ENCODE measurements at regions not wholly inside any gene's neighbourhood (a gene's known extent, or its start where the extent isn't known, plus 50 kb on each side); places are given as distances from the start of the nearest gene placed in this dataset.

- no peaks in the 10 kb centered on the region for H3K36me3 ChIP-seq
- H3K27me3 ChIP-seq: no peaks in the 10 kb centered on the region
- no peak overlapping the region for H3K4me3 ChIP-seq
- H3K9me3 ChIP-seq: no peaks in the 10 kb centered on the region
- no peak for DNase-seq
Observed at GRCh38 chr2:57884281-57884680, 162.3 kb upstream of the VRK2 start.

DNA sequence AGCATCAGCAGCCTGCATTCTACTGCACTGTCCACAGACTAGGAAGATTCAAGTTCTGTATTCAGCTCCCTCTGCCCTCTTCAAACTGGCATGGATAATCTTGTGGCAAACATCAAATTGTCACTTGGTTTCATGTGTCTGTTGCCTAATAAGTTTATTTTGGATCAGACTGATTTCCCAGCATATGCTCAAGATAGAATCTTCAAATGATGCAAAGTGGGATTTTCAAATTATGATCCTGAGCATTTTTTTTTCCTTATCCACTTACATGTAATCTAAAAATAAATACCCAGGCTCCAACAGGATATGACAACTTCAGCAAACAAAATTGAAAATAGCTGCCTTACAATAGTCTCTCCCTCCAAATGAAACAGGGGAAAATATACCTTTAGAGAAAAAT lies 160.9 kb upstream of the VRK2 start:
- DNase-seq: no peak
- no peaks in the 10 kb centered on the region for H3K36me3 ChIP-seq
- H3K9me3 ChIP-seq: no peaks in the 10 kb centered on the region
- no peak overlapping the region for H3K4me3 ChIP-seq
- H3K27me3 ChIP-seq: no peaks in the 10 kb centered on the region

DNA sequence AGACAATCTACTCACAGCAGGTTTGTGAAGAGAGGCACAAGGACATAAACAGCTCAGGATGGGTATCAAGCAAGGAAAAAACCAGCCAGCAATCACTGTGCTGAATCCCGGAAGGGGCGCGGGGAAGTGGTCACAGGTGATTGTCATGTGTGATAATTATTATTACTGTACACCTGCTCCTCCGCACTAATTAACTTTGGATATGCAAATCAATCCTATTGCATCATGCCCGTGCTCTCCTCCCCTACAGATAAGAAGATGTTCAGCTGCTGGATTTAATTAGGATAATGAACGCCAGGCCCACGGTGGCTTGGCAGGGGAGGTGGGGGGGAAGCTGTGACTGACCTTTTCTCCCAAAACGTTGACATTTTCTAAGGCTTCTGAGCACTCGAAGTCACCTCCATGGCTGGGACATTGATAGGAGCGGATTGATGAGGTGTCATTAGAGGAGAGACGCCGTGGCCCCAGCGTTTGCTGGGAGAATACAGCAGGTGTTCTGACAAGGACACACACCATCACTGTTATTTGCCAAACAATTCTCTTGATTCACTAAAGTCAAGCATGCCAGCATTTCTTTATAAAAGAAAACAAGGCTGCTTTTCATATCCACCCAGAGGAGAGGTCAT lies 160.3 kb upstream of the VRK2 start:
- H3K4me3 ChIP-seq: no peak overlapping the region
- no peaks in the 10 kb centered on the region for H3K9me3 ChIP-seq
- DNase-seq: no peak
- no peaks in the 10 kb centered on the region for H3K36me3 ChIP-seq
- no peaks in the 10 kb centered on the region for H3K27me3 ChIP-seq

GRCh38 chr2:57888463-57888862 lies 158.1 kb upstream of the VRK2 start:
- Histone ChIP-seq H3K36me3 (no peaks in the 10 kb centered on the region), H3K9me3 (no peaks in the 10 kb centered on the region), H3K4me3 (no peak overlapping the region), H3K27me3 (no peaks in the 10 kb centered on the region)
- DNase-seq: no peak

DNA sequence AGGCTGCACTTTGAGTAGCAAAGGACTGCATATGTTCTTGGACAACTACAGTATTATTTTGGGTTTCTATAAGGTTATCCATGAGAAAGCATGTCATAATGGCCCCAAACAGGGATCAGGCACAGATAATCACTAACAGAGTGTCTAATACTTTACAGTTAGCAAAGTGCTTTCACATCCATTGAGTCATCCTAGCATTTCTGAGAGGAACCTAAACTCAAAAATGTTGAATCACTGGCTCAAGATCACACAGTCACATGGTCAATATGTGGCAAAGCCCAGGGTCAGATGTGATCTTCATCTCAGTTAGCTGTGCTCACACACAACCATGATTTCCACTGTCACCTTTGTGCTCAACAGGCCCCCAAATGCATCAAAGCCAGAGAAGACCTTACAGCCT lies 156.1 kb upstream of the VRK2 start:
- Histone ChIP-seq H3K36me3 (no peaks in the 10 kb centered on the region), H3K9me3 (no peaks in the 10 kb centered on the region), H3K27me3 (no peaks in the 10 kb centered on the region), H3K4me3 (no peak overlapping the region)
- no peak for DNase-seq

GRCh38 chr2:57891086-57891712 lies 155.4 kb upstream of the VRK2 start:
- no peaks in the 10 kb centered on the region for H3K9me3 ChIP-seq
- H3K36me3 ChIP-seq: no peaks in the 10 kb centered on the region
- no peaks in the 10 kb centered on the region for H3K27me3 ChIP-seq
- H3K4me3 ChIP-seq: no peak overlapping the region
- no peak for DNase-seq

DNA sequence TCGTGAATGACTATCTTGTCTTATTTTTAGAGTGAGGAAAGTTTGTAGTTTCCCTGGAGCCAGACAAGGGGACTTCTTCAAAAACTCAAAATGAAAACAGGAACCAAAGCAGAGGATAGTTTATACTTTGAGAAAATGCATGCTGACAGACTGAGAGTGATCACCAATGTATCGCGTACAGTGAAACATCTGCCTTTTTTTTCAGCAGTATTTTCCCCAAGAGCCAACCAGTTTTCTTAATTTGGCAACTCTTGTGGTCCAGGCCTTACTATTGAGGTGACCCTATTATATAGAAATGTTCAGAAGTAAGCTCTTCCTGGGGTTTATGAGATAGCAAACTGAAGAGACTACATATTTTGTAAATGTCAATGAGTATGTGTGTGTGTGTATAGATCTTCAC lies 153.7 kb upstream of the VRK2 start:
- DNase-seq: no peak
- no peak overlapping the region for H3K4me3 ChIP-seq
- H3K36me3 ChIP-seq: no peaks in the 10 kb centered on the region
- no peaks in the 10 kb centered on the region for H3K27me3 ChIP-seq
- H3K9me3 ChIP-seq: no peaks in the 10 kb centered on the region

- H3K27me3 ChIP-seq: no peaks in the 10 kb centered on the region
- no peak for DNase-seq
- no peaks in the 10 kb centered on the region for H3K36me3 ChIP-seq
- H3K9me3 ChIP-seq: no peaks in the 10 kb centered on the region
- no peak overlapping the region for H3K4me3 ChIP-seq
Observed at GRCh38 chr2:57893347-57893746, 153.3 kb upstream of the VRK2 start.

DNA sequence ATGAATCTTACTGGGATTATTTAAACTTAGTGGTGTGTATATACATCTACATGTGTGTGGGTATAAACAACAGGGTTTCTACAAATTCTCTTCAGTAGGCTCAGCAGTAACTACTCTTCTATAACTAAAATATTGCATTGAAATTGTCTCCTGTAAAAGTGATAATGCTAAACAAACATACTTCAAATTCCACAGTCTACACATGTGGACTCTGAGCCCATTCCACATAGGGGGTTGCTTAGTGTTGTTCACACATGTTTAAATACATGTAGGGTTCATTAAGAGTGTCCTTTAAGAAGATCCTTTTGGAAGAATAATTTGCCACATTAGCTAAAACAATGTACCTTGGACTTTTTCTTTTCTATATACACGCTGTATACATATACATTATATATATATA lies 152.8 kb upstream of the VRK2 start:
- Histone ChIP-seq H3K36me3 (no peaks in the 10 kb centered on the region), H3K27me3 (no peaks in the 10 kb centered on the region), H3K9me3 (no peaks in the 10 kb centered on the region), H3K4me3 (no peak overlapping the region)
- no peak for DNase-seq

DNA sequence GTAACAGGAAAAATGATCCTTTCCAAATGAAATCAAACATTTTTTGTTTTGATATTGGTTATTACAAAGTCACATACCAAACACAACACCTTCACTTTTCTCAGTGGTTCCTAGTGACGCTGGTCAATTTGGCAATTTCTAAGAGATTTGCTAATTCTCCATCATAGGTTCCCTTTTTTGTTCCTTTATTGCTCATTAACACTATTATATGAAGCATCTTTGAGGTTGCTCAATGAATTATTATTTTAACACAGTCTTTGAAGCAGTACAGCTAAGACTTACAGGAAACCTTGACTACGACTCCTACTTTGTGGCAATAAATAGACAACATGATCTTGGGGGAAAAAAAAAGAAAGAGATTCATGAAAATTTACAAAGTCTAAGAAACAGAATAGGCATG lies 152.2 kb upstream of the VRK2 start:
- Histone ChIP-seq H3K9me3 (no peaks in the 10 kb centered on the region), H3K27me3 (no peaks in the 10 kb centered on the region), H3K36me3 (no peaks in the 10 kb centered on the region), H3K4me3 (no peak overlapping the region)
- no peak for DNase-seq

GRCh38 chr2:57897920-57898319 lies 148.7 kb upstream of the VRK2 start:
- Histone ChIP-seq H3K4me3 (no peak overlapping the region), H3K36me3 (no peaks in the 10 kb centered on the region), H3K27me3 (no peaks in the 10 kb centered on the region), H3K9me3 (no peaks in the 10 kb centered on the region)
- DNase-seq: no peak

- Histone ChIP-seq H3K4me3 (no peak overlapping the region), H3K27me3 (no peaks in the 10 kb centered on the region), H3K36me3 (no peaks in the 10 kb centered on the region), H3K9me3 (no peaks in the 10 kb centered on the region)
- no peak for DNase-seq
Observed at GRCh38 chr2:57899898-57900297, 146.7 kb upstream of the VRK2 start.

GRCh38 chr2:57902578-57902977 lies 144.0 kb upstream of the VRK2 start:
- no peak overlapping the region for H3K4me3 ChIP-seq
- DNase-seq: no peak
- no peaks in the 10 kb centered on the region for H3K27me3 ChIP-seq
- no peaks in the 10 kb centered on the region for H3K9me3 ChIP-seq
- no peaks in the 10 kb centered on the region for H3K36me3 ChIP-seq

DNA sequence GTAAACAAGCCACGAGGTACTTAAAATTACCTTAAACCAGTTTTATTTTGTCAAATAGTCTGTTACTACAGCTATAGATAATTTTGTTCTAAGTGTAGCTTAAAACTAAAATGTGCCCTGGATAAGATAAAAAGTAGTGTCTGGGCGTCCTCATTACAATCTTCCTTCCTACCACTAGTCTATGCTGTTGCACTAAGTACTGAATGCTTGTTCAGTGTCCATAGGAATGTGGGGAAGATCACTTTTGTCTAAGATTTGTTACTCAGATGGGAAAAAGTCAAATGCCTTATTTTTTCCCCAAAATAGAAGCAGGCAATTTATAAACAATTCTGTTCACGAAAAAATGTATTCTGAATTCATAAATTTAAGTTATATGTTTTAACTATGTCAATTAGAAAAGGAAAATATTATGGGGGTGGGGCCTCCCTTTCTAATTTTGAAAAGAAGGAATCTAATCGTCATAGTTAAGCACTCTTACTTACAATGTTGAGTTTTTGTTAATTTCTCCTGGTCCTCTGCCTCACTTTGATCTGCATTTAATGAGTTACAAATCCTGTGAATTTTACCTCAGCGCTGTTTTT lies 140.4 kb upstream of the VRK2 start:
- no peak overlapping the region for H3K4me3 ChIP-seq
- no peaks in the 10 kb centered on the region for H3K36me3 ChIP-seq
- DNase-seq: no peak
- no peaks in the 10 kb centered on the region for H3K9me3 ChIP-seq
- no peaks in the 10 kb centered on the region for H3K27me3 ChIP-seq

GRCh38 chr2:57907411-57907810 lies 139.2 kb upstream of the VRK2 start:
- Histone ChIP-seq H3K4me3 (no peak overlapping the region), H3K27me3 (no peaks in the 10 kb centered on the region), H3K36me3 (no peaks in the 10 kb centered on the region), H3K9me3 (no peaks in the 10 kb centered on the region)
- no peak for DNase-seq

DNA sequence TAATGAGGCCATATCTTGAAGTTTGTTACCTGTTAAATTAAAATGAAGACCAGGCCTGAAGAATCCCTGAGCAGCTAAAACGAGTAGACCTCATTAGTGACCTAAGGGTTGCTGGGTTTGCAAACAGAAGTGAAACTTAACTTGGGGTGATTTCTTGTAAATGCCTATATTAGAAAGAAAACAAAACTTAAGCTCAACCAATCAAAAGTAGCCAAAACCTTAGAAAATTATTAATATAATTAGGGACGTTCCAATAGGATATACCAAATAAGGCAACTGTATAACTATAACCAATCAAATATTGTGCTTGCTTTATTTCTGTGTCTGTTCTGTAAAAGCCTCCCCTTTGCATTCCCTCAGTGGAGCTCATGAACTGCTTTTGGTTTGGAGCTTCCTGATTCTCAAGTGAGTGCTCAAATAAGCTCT lies 137.9 kb upstream of the VRK2 start:
- no peaks in the 10 kb centered on the region for H3K27me3 ChIP-seq
- H3K4me3 ChIP-seq: no peak overlapping the region
- H3K36me3 ChIP-seq: no peaks in the 10 kb centered on the region
- no peaks in the 10 kb centered on the region for H3K9me3 ChIP-seq
- no peak for DNase-seq

DNA sequence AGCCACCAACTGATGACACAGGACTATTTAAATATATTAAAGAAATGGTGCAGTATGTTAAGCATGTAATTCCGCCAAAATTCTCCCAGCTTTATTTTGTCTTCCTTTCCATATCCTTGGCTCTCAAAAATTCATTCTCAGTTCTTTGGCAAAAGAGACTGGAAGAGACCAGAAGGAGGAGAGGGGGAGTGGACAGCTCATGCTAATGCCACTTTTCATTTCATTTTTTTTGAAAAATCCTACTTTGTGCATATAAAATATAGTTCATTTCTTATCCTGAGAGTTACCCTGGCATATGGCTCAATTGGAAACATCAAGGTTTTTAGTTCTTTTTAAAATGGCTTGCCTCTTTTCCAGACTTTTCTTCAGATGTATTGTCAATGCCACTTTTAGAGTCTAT lies 128.5 kb upstream of the VRK2 start:
- no peak for DNase-seq
- H3K9me3 ChIP-seq: no peaks in the 10 kb centered on the region
- H3K4me3 ChIP-seq: no peak overlapping the region
- no peaks in the 10 kb centered on the region for H3K27me3 ChIP-seq
- H3K36me3 ChIP-seq: no peaks in the 10 kb centered on the region

GRCh38 chr2:57920342-57920939 lies 126.2 kb upstream of the VRK2 start:
- DNase-seq: no peak
- Histone ChIP-seq H3K4me3 (no peak overlapping the region), H3K27me3 (no peaks in the 10 kb centered on the region), H3K36me3 (no peaks in the 10 kb centered on the region), H3K9me3 (no peaks in the 10 kb centered on the region)

Measured in MG63 (cell line).